Kidney (tissue), 13 donors: ENCODE measurements at regions not wholly inside any gene's neighbourhood (a gene's known extent, or its start where the extent isn't known, plus 50 kb on each side); places are given as distances from the start of the nearest gene placed in this dataset.

Source experiments
- DNase-seq, 5 donors: peaks; one replicate each; pipeline ENCODE4 v3.0.0-alpha.2; 2013 to 2020
- FAIRE-seq: peaks from 2 replicates; lab custom pipeline; 2012; peaks lifted over from hg19 to GRCh38; lab: Jason Lieb, UNC
- H3K27ac ChIP-seq, 2 donors: one replicate each; pipeline ENCODE4 v1.7.0; 2013; ENCODE audit warnings: low read depth in 2 of 2, low read length in 2 of 2, inconsistent platforms in 1 of 2
- H3K27me3 ChIP-seq: one replicate; pipeline ENCODE4 v1.7.1; 2013; ENCODE audit warnings: low read length, inconsistent platforms; ENCODE audit not compliant: control insufficient read depth, insufficient read depth
- H3K36me3 ChIP-seq, 3 donors: one replicate each; pipeline versions ENCODE4 v1.7.0 to v1.7.1; 2013; ENCODE audit warnings: low read length in 3 of 3, control low read depth in 1 of 3, inconsistent platforms in 1 of 3; ENCODE audit not compliant: insufficient read depth in 3 of 3, control insufficient read depth in 2 of 3
- H3K4me1 ChIP-seq, 3 donors: one replicate each; pipeline versions ENCODE4 v1.7.0 to v1.7.1; 2013; ENCODE audit warnings: low read length in 3 of 3, inconsistent platforms in 1 of 3, low read depth in 1 of 3; ENCODE audit not compliant: control insufficient read depth in 2 of 3, insufficient read depth in 2 of 3
- H3K4me3 ChIP-seq, 3 donors: one replicate each; pipeline versions ENCODE4 v1.7.0 to v1.8.1; 2013; ENCODE audit warnings: low read length in 3 of 3, control low read depth in 1 of 3, inconsistent platforms in 1 of 3
- H3K9ac ChIP-seq, 3 donors: one replicate each; pipeline versions ENCODE4 v1.7.0 to v1.7.1; 2013; ENCODE audit warnings: low read length in 3 of 3, control low read depth in 1 of 3, inconsistent platforms in 1 of 3
- H3K9me3 ChIP-seq, 3 donors: one replicate each; pipeline versions ENCODE4 v1.7.0 to v1.7.1; 2013; ENCODE audit warnings: low read length in 3 of 3, control low read depth in 1 of 3, inconsistent platforms in 1 of 3; ENCODE audit not compliant: control insufficient read depth in 2 of 3, insufficient read depth in 1 of 3
- intact Hi-C: fragments of 100-400 bp; cut with DNase I; formaldehyde crosslinking; loops from one replicate; pipeline ENCODE4 v1.11.1; 2022
- TF ChIP-seq, protein P1 (sequence below): IDR thresholded peaks from 3 replicates; pipeline ENCODE4 v1.5.1; 2012; ENCODE audit warnings: mild to moderate bottlenecking, moderate library complexity, borderline replicate concordance; ENCODE audit not compliant: insufficient read depth; ENCODE audit errors: extremely low read depth
- donor health status: control.
- donor health status: control.
- donor health status: control.
- donor health status: control.
- donor health status: control.
- donor health status: DM: yes; HTN: yes; CAD: no.
- donor health status: Normal renal cell carcinoma (clear cell type).

- Histone ChIP-seq H3K9ac (no peak overlapping the region), H3K9me3 (no peaks in the 10 kb centered on the region), H3K4me3 (no peak overlapping the region), H3K4me1 (no peaks in the 10 kb centered on the region), H3K36me3 (no peaks in the 10 kb centered on the region), H3K27ac (no peak overlapping the region), H3K27me3 (no peaks in the 10 kb centered on the region)
- TF ChIP-seq, protein P1, sequence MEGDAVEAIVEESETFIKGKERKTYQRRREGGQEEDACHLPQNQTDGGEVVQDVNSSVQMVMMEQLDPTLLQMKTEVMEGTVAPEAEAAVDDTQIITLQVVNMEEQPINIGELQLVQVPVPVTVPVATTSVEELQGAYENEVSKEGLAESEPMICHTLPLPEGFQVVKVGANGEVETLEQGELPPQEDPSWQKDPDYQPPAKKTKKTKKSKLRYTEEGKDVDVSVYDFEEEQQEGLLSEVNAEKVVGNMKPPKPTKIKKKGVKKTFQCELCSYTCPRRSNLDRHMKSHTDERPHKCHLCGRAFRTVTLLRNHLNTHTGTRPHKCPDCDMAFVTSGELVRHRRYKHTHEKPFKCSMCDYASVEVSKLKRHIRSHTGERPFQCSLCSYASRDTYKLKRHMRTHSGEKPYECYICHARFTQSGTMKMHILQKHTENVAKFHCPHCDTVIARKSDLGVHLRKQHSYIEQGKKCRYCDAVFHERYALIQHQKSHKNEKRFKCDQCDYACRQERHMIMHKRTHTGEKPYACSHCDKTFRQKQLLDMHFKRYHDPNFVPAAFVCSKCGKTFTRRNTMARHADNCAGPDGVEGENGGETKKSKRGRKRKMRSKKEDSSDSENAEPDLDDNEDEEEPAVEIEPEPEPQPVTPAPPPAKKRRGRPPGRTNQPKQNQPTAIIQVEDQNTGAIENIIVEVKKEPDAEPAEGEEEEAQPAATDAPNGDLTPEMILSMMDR: no peak
- intact Hi-C loops: no loop called here
- DNase-seq (no peak), FAIRE-seq (no peak)
These were observed 418.7 kb downstream of the CENPC start for GRCh38 chr4:67126570-67126969.

GRCh38 chr4:67125636-67126514 is 419.4 kb downstream of the CENPC start:
- Histone ChIP-seq H3K27me3 (no peaks in the 10 kb centered on the region), H3K36me3 (no peaks in the 10 kb centered on the region), H3K4me3 (no peak overlapping the region), H3K4me1 (no peaks in the 10 kb centered on the region), H3K27ac (no peak overlapping the region), H3K9me3 (no peaks in the 10 kb centered on the region), H3K9ac (no peak overlapping the region)
- intact Hi-C loops: no loop called here
- no peak for FAIRE-seq
- TF ChIP-seq, protein P1: no peak
- no peak for DNase-seq

DNA sequence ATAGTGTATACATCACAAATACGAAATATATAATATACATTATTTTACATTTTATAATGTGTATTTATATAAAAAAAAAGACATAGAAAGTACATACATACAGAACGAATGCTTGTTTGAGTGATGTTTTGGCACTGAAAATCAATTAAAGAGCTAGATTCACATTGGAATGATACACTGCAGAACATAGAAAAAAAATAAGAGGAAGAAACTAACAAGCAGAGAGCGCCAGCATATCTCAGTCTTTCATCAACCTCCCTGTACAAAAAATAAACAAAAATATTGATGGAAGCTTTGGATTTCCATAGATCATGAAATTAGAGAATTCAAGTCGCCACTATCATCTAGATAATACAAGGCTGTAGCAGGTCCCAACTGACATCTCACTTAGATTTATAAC is 420.6 kb downstream of the CENPC start:
- no peak overlapping the region for H3K4me3 ChIP-seq
- intact Hi-C loops: no loop called here
- FAIRE-seq (no peak), DNase-seq (no peak)
- H3K4me1 ChIP-seq: no peaks in the 10 kb centered on the region
- no peak overlapping the region for H3K9ac ChIP-seq
- no peaks in the 10 kb centered on the region for H3K9me3 ChIP-seq
- TF ChIP-seq, protein P1: no peak
- H3K27me3 ChIP-seq: no peaks in the 10 kb centered on the region
- H3K36me3 ChIP-seq: no peaks in the 10 kb centered on the region
- no peak overlapping the region for H3K27ac ChIP-seq
